ENCODE measurements at regions not wholly inside any gene's neighbourhood (a gene's known extent, or its start where the extent isn't known, plus 50 kb on each side); places are given as distances from the start of the nearest gene placed in this dataset.

DNA sequence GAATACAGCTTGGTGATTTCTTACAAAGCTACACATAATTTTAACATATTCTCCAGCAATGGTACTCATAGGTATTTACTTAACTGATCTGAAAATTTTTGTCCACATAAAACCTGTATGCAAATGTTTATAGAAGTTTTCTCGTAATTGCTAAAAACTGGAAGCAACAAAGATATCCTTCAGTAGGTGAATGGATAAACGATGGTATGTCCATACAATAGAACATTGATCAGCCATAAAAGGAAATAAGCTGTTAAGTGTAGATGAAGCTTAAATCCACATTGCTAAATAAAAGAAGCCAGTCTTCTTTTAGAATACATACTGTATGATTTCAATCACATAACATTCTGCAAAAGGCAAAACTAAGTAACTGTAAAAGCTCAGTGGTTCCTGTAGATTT lies 224.8 kb upstream of the DPYD start:
- TF ChIP-seq, protein P1, sequence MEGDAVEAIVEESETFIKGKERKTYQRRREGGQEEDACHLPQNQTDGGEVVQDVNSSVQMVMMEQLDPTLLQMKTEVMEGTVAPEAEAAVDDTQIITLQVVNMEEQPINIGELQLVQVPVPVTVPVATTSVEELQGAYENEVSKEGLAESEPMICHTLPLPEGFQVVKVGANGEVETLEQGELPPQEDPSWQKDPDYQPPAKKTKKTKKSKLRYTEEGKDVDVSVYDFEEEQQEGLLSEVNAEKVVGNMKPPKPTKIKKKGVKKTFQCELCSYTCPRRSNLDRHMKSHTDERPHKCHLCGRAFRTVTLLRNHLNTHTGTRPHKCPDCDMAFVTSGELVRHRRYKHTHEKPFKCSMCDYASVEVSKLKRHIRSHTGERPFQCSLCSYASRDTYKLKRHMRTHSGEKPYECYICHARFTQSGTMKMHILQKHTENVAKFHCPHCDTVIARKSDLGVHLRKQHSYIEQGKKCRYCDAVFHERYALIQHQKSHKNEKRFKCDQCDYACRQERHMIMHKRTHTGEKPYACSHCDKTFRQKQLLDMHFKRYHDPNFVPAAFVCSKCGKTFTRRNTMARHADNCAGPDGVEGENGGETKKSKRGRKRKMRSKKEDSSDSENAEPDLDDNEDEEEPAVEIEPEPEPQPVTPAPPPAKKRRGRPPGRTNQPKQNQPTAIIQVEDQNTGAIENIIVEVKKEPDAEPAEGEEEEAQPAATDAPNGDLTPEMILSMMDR (IDR thresholded peaks at IDR 0.05), result no peak
- TF ChIP-seq POLR2A (IDR thresholded peaks at IDR 0.05), result no peak
